ENCODE measurements at regions not wholly inside any gene's neighbourhood (a gene's known extent, or its start where the extent isn't known, plus 50 kb on each side); places are given as distances from the start of the nearest gene placed in this dataset.

DNA sequence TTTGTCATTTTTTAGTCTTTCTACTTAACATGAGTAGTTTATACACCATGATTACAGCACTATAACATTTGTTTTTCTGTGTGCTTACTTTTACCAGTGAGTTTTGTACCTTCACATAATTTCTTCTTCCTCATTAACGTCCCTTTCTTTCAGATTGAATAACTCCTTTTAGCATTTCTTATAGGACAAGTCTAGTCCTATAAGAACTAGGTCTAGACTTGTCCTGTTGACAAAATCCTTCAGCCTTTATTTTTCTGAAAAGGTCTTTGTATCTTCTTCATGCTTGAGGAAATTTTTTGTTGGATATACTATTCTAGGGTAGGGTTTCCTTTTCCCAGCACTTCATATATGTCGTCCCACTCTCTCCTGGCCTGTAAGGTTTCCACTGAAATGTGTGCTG lies 253.3 kb upstream of the ARHGAP24 start:
- TF ChIP-seq, protein P1, sequence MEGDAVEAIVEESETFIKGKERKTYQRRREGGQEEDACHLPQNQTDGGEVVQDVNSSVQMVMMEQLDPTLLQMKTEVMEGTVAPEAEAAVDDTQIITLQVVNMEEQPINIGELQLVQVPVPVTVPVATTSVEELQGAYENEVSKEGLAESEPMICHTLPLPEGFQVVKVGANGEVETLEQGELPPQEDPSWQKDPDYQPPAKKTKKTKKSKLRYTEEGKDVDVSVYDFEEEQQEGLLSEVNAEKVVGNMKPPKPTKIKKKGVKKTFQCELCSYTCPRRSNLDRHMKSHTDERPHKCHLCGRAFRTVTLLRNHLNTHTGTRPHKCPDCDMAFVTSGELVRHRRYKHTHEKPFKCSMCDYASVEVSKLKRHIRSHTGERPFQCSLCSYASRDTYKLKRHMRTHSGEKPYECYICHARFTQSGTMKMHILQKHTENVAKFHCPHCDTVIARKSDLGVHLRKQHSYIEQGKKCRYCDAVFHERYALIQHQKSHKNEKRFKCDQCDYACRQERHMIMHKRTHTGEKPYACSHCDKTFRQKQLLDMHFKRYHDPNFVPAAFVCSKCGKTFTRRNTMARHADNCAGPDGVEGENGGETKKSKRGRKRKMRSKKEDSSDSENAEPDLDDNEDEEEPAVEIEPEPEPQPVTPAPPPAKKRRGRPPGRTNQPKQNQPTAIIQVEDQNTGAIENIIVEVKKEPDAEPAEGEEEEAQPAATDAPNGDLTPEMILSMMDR (IDR thresholded peaks at IDR 0.05): no peak
- TF ChIP-seq POLR2A (IDR thresholded peaks at IDR 0.05; ENCODE audit: low read depth) (no peak), EP300 (IDR thresholded peaks at IDR 0.05) (no peak), POLR2AphosphoS5 (IDR thresholded peaks at IDR 0.05) (no peak)

Measured in esophagus muscularis mucosa (tissue), 4 donors.